H1 (cell line): ENCODE measurements at regions not wholly inside any gene's neighbourhood (a gene's known extent, or its start where the extent isn't known, plus 50 kb on each side); places are given as distances from the start of the nearest gene placed in this dataset.
"Not testable (repeated sequence)": the region's sequence is repeated elsewhere in the genome, so short reads cannot be mapped to it uniquely, and the experiment has no call there.

Source experiments
- CTCF ChIA-PET: fragments of 300-600 bp; sonication (Branson Sonifier 250); formaldehyde crosslinking; loops from one replicate; lab custom pipeline; 2021; ENCODE audit not compliant: partially characterized antibody; lab: Charles Lee
- POLR2A ChIA-PET: fragments of 300-600 bp; sonication (Branson Sonifier 250); formaldehyde crosslinking; loops from one replicate; lab custom pipeline; 2021; ENCODE audit warnings: inconsistent platforms; ENCODE audit not compliant: partially characterized antibody; lab: Charles Lee
- DNase-seq, 2 experiments: peaks; one replicate each; pipeline versions ENCODE4 v3.0.0 to v3.0.0-alpha.2; 2010 to 2022; ENCODE audit warnings: low spot score in 2 of 2, low read depth in 1 of 2, mixed read lengths in 1 of 2
- FAIRE-seq: peaks from 2 replicates; lab custom pipeline; 2011; peaks lifted over from hg19 to GRCh38; lab: Jason Lieb, UNC
- H2AFZ ChIP-seq: 2 replicates; pipeline ENCODE4 v1.8.1; 2012; ENCODE audit warnings: low read length, inconsistent platforms
- H2AK5ac ChIP-seq: 2 replicates; pipeline ENCODE4 v1.6.1; 2013; ENCODE audit warnings: low read depth, low read length
- H2BK120ac ChIP-seq: replicated peaks from 2 replicates; pipeline ENCODE3; 2013; ENCODE audit warnings: low read depth, low read length, inconsistent platforms
- H2BK12ac ChIP-seq: 2 replicates; pipeline ENCODE4 v1.6.1; 2013; ENCODE audit warnings: low read depth, low read length
- H2BK15ac ChIP-seq: 2 replicates; pipeline ENCODE4 v1.6.1; 2013; ENCODE audit warnings: low read length
- H2BK20ac ChIP-seq: 2 replicates; pipeline ENCODE4 v1.6.1; 2013; ENCODE audit warnings: low read length
- H2BK5ac ChIP-seq: 2 replicates; pipeline ENCODE4 v1.6.1; 2013; ENCODE audit warnings: low read depth, low read length
- H3K14ac ChIP-seq: 2 replicates; pipeline ENCODE4 v1.6.1; 2013; ENCODE audit warnings: inconsistent platforms; ENCODE audit not compliant: insufficient read length
- H3K18ac ChIP-seq: 2 replicates; pipeline ENCODE4 v1.6.1; 2013; ENCODE audit warnings: low read length; ENCODE audit errors: extremely low read depth
- H3K23ac ChIP-seq: 2 replicates; pipeline ENCODE4 v1.6.1; 2013; ENCODE audit warnings: inconsistent platforms; ENCODE audit not compliant: insufficient read length
- H3K23me2 ChIP-seq: 2 replicates; pipeline ENCODE4 v1.6.1; 2013; ENCODE audit warnings: low read depth, low read length
- H3K27ac ChIP-seq: 2 replicates; pipeline ENCODE4 v1.6.1; 2011; ENCODE audit warnings: low read depth, low read length, inconsistent platforms
- H3K27me3 ChIP-seq, 4 experiments: replicated peaks in 1 of 4; 1 replicate in 1 of 4; 2 replicates in 3 of 4; pipeline versions ENCODE4 v1.6.1 to v1.8.1; 2011 to 2013; ENCODE audit warnings: low read length in 3 of 4, mild to moderate bottlenecking in 3 of 4, inconsistent platforms in 2 of 4, mixed read lengths in 2 of 4, moderate library complexity in 1 of 4; ENCODE audit not compliant: control insufficient read depth in 3 of 4, insufficient read depth in 3 of 4; ENCODE audit errors: extremely low read depth in 1 of 4
- H3K36me3 ChIP-seq, 4 experiments: 2 replicates each; pipeline versions ENCODE4 v1.6.1 to v1.8.1; 2011 to 2013; ENCODE audit warnings: mild to moderate bottlenecking in 4 of 4, low read length in 3 of 4, moderate library complexity in 2 of 4, control low read depth in 1 of 4, inconsistent platforms in 1 of 4; ENCODE audit not compliant: insufficient read depth in 4 of 4, control insufficient read depth in 2 of 4
- H3K4ac ChIP-seq: replicated peaks from 2 replicates; pipeline ENCODE3; 2013; ENCODE audit warnings: low read length, low read depth, mixed read lengths, inconsistent platforms; ENCODE audit not compliant: insufficient read length
- H3K4me1 ChIP-seq, 4 experiments: replicated peaks in 1 of 4; 1 replicate in 1 of 4; 2 replicates in 3 of 4; pipeline versions ENCODE4 v1.6.1 to v1.8.1; 2011 to 2013; ENCODE audit warnings: low read length in 3 of 4, inconsistent platforms in 2 of 4, mixed read lengths in 1 of 4; ENCODE audit not compliant: insufficient read depth in 4 of 4, control insufficient read depth in 3 of 4
- H3K4me2 ChIP-seq, 2 experiments: 2 replicates each; pipeline versions ENCODE4 v1.6.1 to v1.8.1; 2011 to 2013; ENCODE audit warnings: low read depth in 2 of 2, low read length in 2 of 2, control low read depth in 1 of 2, inconsistent platforms in 1 of 2, mild to moderate bottlenecking in 1 of 2; ENCODE audit not compliant: insufficient read depth in 1 of 2
- H3K4me3 ChIP-seq, 4 experiments: fragments of 200-600, 300-600 bp in 1 of 4; sonication (generic), shearing (Covaris generic), sonication (Bioruptor Twin) in 1 of 4; 2 replicates each; pipeline versions ENCODE4 v1.5.1 to v1.8.1; 2011 to 2016; ENCODE audit warnings: low read length in 4 of 4, low read depth in 3 of 4, control low read depth in 2 of 4, inconsistent platforms in 2 of 4, mild to moderate bottlenecking in 2 of 4, mixed read lengths in 1 of 4, moderate library complexity in 1 of 4; ENCODE audit not compliant: insufficient read depth in 2 of 4; ENCODE audit errors: extremely low read depth in 1 of 4
- H3K56ac ChIP-seq: replicated peaks from 2 replicates; pipeline ENCODE3; 2013; ENCODE audit warnings: low read depth, mild to moderate bottlenecking, mixed read lengths, low read length, inconsistent platforms; ENCODE audit not compliant: insufficient read length
- H3K79me1 ChIP-seq: 2 replicates; pipeline ENCODE4 v1.6.1; 2013; ENCODE audit warnings: low read depth, low read length, control low read depth
- H3K79me2 ChIP-seq, 2 experiments: 2 replicates each; pipeline versions ENCODE4 v1.6.1 to v1.8.1; 2012 to 2013; ENCODE audit warnings: low read length in 2 of 2, mild to moderate bottlenecking in 2 of 2, inconsistent platforms in 1 of 2; ENCODE audit not compliant: insufficient read depth in 2 of 2, control insufficient read depth in 1 of 2
- H3K9ac ChIP-seq, 4 experiments: replicated peaks in 1 of 4; 1 replicate in 1 of 4; 2 replicates in 3 of 4; pipeline versions ENCODE4 v1.6.1 to v1.8.1; 2011 to 2013; ENCODE audit warnings: low read depth in 3 of 4, low read length in 3 of 4, control low read depth in 2 of 4, mild to moderate bottlenecking in 2 of 4, moderate library complexity in 2 of 4, inconsistent platforms in 1 of 4; ENCODE audit errors: extremely low read depth in 1 of 4
- H3K9me3 ChIP-seq, 2 experiments: 2 replicates each; pipeline versions ENCODE4 v1.6.1 to v1.8.1; 2012 to 2013; ENCODE audit warnings: mild to moderate bottlenecking in 2 of 2, moderate library complexity in 2 of 2, control low read depth in 1 of 2, inconsistent platforms in 1 of 2, low read depth in 1 of 2, low read length in 1 of 2, mixed read lengths in 1 of 2; ENCODE audit not compliant: insufficient read depth in 2 of 2
- H4K20me1 ChIP-seq, 2 experiments: replicated peaks in 1 of 2; 2 replicates each; pipeline versions ENCODE3 to v1.8.1; 2011 to 2013; ENCODE audit warnings: inconsistent platforms in 2 of 2, low read length in 2 of 2, mild to moderate bottlenecking in 1 of 2; ENCODE audit not compliant: insufficient read depth in 2 of 2, control insufficient read depth in 1 of 2
- H4K5ac ChIP-seq: 2 replicates; pipeline ENCODE4 v1.6.1; 2013; ENCODE audit warnings: low read length, low read depth, mixed read lengths, inconsistent platforms; ENCODE audit not compliant: insufficient read length
- H4K8ac ChIP-seq: 2 replicates; pipeline ENCODE4 v1.8.0; 2013; ENCODE audit warnings: mild to moderate bottlenecking, moderate library complexity, low read length, inconsistent platforms; ENCODE audit not compliant: insufficient read depth; ENCODE audit errors: extremely low read depth
- H4K91ac ChIP-seq: replicated peaks from 2 replicates; pipeline ENCODE3; 2013; ENCODE audit warnings: low read length, mixed read lengths, inconsistent platforms; ENCODE audit not compliant: insufficient read length
- WGBS, 2 experiments: shearing (Covaris generic) in 1 of 2; methylation state at CpG; one replicate each; pipeline versions ENCODE4 v1.1.6 to v1.1.7; 2013 to 2015; ENCODE audit warnings: low lambda C conversion rate in 2 of 2, mixed read lengths in 2 of 2, inconsistent platforms in 1 of 2, low coverage in 1 of 2, missing lambda C conversion rate in 1 of 2; ENCODE audit not compliant: insufficient replicate concordance in 2 of 2, insufficient coverage in 1 of 2, insufficient read length in 1 of 2; ENCODE audit errors: extremely low coverage in 1 of 2, missing lambda C conversion rate in 1 of 2; 5-methylcytosine and 5-hydroxymethylcytosine counted together

GRCh38 chr16:33986521-33986920, 527.1 kb downstream of the TP53TG3F start:
- FAIRE-seq, H2AFZ ChIP-seq: not testable (repeated sequence)

GRCh38 chr16:33987348-33987963, 528.0 kb downstream of the TP53TG3F start:
- H3K27ac ChIP-seq, H3K4me2 ChIP-seq, H3K4me1 ChIP-seq, H3K14ac ChIP-seq, H3K4me3 ChIP-seq, H4K8ac ChIP-seq, H4K5ac ChIP-seq, H2BK12ac ChIP-seq, H3K4ac ChIP-seq, H4K20me1 ChIP-seq, H2BK20ac ChIP-seq, DNase-seq, FAIRE-seq, CTCF ChIA-PET, POLR2A ChIA-PET, H2AFZ ChIP-seq, H2BK5ac ChIP-seq, H2AK5ac ChIP-seq, H3K27me3 ChIP-seq, H3K79me1 ChIP-seq, H3K23ac ChIP-seq, H3K56ac ChIP-seq, H2BK120ac ChIP-seq, H3K18ac ChIP-seq, H4K91ac ChIP-seq, H3K36me3 ChIP-seq, H3K79me2 ChIP-seq, H3K9ac ChIP-seq, H2BK15ac ChIP-seq, H3K23me2 ChIP-seq: not testable (repeated sequence)
- H3K9me3 ChIP-seq = peaks cover 0 to 20% of the 10 kb centered on the region in 2 experiments; a peak in 1 of 4 replicates
- no CpG with 5 or more reads among the region's 13 CpGs for WGBS, 2 experiments

More at GRCh38 chr16:33986521-33986920, 527.1 kb downstream of the TP53TG3F start:
- H3K4me1 ChIP-seq, H3K27ac ChIP-seq, H3K23ac ChIP-seq, CTCF ChIA-PET, H4K20me1 ChIP-seq, H3K56ac ChIP-seq, H3K23me2 ChIP-seq, H2BK12ac ChIP-seq, POLR2A ChIA-PET, DNase-seq, H3K18ac ChIP-seq, H2BK20ac ChIP-seq, H3K14ac ChIP-seq, H4K91ac ChIP-seq, H3K27me3 ChIP-seq, H2BK120ac ChIP-seq, H3K4me3 ChIP-seq, H2BK15ac ChIP-seq, H3K79me2 ChIP-seq, H2BK5ac ChIP-seq, H3K4ac ChIP-seq, H3K79me1 ChIP-seq, H3K4me2 ChIP-seq, H2AK5ac ChIP-seq, H3K36me3 ChIP-seq, H4K8ac ChIP-seq, H3K9ac ChIP-seq, H4K5ac ChIP-seq: not testable (repeated sequence)
- peaks cover 0 to 16% of the 10 kb centered on the region in 2 experiments; a peak in 1 of 4 replicates for H3K9me3 ChIP-seq
- WGBS, 2 experiments = 74% methylated on average over 5 of the region's 8 CpGs; no CpG with 5 or more reads in 1 of the 2 experiments
